Kidney (tissue), 13 donors: ENCODE measurements at regions not wholly inside any gene's neighbourhood (a gene's known extent, or its start where the extent isn't known, plus 50 kb on each side); places are given as distances from the start of the nearest gene placed in this dataset.

Experiments
- DNase-seq, 5 donors: peaks; one replicate each; pipeline ENCODE4 v3.0.0-alpha.2; 2013 to 2020
- FAIRE-seq: peaks from 2 replicates; lab custom pipeline; 2012; peaks lifted over from hg19 to GRCh38; lab: Jason Lieb, UNC
- H3K27ac ChIP-seq, 2 donors: one replicate each; pipeline ENCODE4 v1.7.0; 2013; ENCODE audit warnings: low read depth in 2 of 2, low read length in 2 of 2, inconsistent platforms in 1 of 2
- H3K27me3 ChIP-seq: one replicate; pipeline ENCODE4 v1.7.1; 2013; ENCODE audit warnings: low read length, inconsistent platforms; ENCODE audit not compliant: control insufficient read depth, insufficient read depth
- H3K36me3 ChIP-seq, 3 donors: one replicate each; pipeline versions ENCODE4 v1.7.0 to v1.7.1; 2013; ENCODE audit warnings: low read length in 3 of 3, control low read depth in 1 of 3, inconsistent platforms in 1 of 3; ENCODE audit not compliant: insufficient read depth in 3 of 3, control insufficient read depth in 2 of 3
- H3K4me1 ChIP-seq, 3 donors: one replicate each; pipeline versions ENCODE4 v1.7.0 to v1.7.1; 2013; ENCODE audit warnings: low read length in 3 of 3, inconsistent platforms in 1 of 3, low read depth in 1 of 3; ENCODE audit not compliant: control insufficient read depth in 2 of 3, insufficient read depth in 2 of 3
- H3K4me3 ChIP-seq, 3 donors: one replicate each; pipeline versions ENCODE4 v1.7.0 to v1.8.1; 2013; ENCODE audit warnings: low read length in 3 of 3, control low read depth in 1 of 3, inconsistent platforms in 1 of 3
- H3K9ac ChIP-seq, 3 donors: one replicate each; pipeline versions ENCODE4 v1.7.0 to v1.7.1; 2013; ENCODE audit warnings: low read length in 3 of 3, control low read depth in 1 of 3, inconsistent platforms in 1 of 3
- H3K9me3 ChIP-seq, 3 donors: one replicate each; pipeline versions ENCODE4 v1.7.0 to v1.7.1; 2013; ENCODE audit warnings: low read length in 3 of 3, control low read depth in 1 of 3, inconsistent platforms in 1 of 3; ENCODE audit not compliant: control insufficient read depth in 2 of 3, insufficient read depth in 1 of 3
- intact Hi-C: fragments of 100-400 bp; cut with DNase I; formaldehyde crosslinking; loops from one replicate; pipeline ENCODE4 v1.11.1; 2022
- TF ChIP-seq, protein P1 (sequence below): IDR thresholded peaks from 3 replicates; pipeline ENCODE4 v1.5.1; 2012; ENCODE audit warnings: mild to moderate bottlenecking, moderate library complexity, borderline replicate concordance; ENCODE audit not compliant: insufficient read depth; ENCODE audit errors: extremely low read depth
- donor health status: control.
- donor health status: control.
- donor health status: control.
- donor health status: control.
- donor health status: control.
- donor health status: DM: yes; HTN: yes; CAD: no.
- donor health status: Normal renal cell carcinoma (clear cell type).

- H3K27ac ChIP-seq = no peak overlapping the region
- no peak overlapping the region for H3K9ac ChIP-seq
- H3K4me3 ChIP-seq = no peak overlapping the region
- no peaks in the 10 kb centered on the region for H3K9me3 ChIP-seq
- intact Hi-C loops = no loop called here
- DNase-seq = no peak
- no peak for FAIRE-seq
- H3K27me3 ChIP-seq = no peaks in the 10 kb centered on the region
- no peaks in the 10 kb centered on the region for H3K4me1 ChIP-seq
- no peaks in the 10 kb centered on the region for H3K36me3 ChIP-seq
- TF ChIP-seq, protein P1, sequence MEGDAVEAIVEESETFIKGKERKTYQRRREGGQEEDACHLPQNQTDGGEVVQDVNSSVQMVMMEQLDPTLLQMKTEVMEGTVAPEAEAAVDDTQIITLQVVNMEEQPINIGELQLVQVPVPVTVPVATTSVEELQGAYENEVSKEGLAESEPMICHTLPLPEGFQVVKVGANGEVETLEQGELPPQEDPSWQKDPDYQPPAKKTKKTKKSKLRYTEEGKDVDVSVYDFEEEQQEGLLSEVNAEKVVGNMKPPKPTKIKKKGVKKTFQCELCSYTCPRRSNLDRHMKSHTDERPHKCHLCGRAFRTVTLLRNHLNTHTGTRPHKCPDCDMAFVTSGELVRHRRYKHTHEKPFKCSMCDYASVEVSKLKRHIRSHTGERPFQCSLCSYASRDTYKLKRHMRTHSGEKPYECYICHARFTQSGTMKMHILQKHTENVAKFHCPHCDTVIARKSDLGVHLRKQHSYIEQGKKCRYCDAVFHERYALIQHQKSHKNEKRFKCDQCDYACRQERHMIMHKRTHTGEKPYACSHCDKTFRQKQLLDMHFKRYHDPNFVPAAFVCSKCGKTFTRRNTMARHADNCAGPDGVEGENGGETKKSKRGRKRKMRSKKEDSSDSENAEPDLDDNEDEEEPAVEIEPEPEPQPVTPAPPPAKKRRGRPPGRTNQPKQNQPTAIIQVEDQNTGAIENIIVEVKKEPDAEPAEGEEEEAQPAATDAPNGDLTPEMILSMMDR = no peak
These were observed 68.6 kb downstream of the ZNF621 start for GRCh38 chr3:40593351-40593750.

- H3K9ac ChIP-seq = no peak overlapping the region
- H3K9me3 ChIP-seq = no peaks in the 10 kb centered on the region
- H3K4me3 ChIP-seq = no peak overlapping the region
- no peak for DNase-seq
- intact Hi-C loops = no loop called here
- FAIRE-seq = no peak
- no peaks in the 10 kb centered on the region for H3K36me3 ChIP-seq
- no peak overlapping the region for H3K27ac ChIP-seq
- H3K27me3 ChIP-seq = no peaks in the 10 kb centered on the region
- H3K4me1 ChIP-seq = no peaks in the 10 kb centered on the region
- TF ChIP-seq, protein P1 = no peak
These were observed 72.7 kb downstream of the ZNF621 start for GRCh38 chr3:40597441-40597840.

GRCh38 chr3:40598338-40598737 lies 73.6 kb downstream of the ZNF621 start:
- H3K9ac ChIP-seq = no peak overlapping the region
- no peaks in the 10 kb centered on the region for H3K4me1 ChIP-seq
- H3K27ac ChIP-seq = no peak overlapping the region
- TF ChIP-seq, protein P1 = no peak
- intact Hi-C loops = no loop called here
- no peaks in the 10 kb centered on the region for H3K36me3 ChIP-seq
- FAIRE-seq = no peak
- H3K4me3 ChIP-seq = no peak overlapping the region
- H3K27me3 ChIP-seq = no peaks in the 10 kb centered on the region
- no peak for DNase-seq
- no peaks in the 10 kb centered on the region for H3K9me3 ChIP-seq

DNA sequence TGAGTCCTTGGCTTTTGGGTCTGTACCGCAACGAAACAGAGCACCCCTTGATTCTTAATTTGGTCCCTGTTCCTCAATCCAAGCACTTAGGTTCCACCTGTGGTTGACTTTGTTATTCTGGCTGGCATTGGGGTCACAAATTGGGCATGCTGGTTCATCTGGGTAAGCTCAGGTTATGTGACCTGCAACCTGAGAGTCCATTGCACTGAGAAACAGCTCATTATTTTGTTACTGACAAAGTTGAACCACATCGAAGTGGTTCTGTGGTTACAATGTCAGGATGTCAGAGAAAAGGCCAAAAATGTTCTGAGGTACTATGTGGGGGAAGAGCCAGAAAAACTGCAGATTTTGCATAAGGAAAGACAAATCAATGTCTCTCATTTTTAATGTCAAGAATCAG lies 74.2 kb downstream of the ZNF621 start:
- intact Hi-C loops = no loop called here
- DNase-seq (no peak), FAIRE-seq (no peak)
- no peak overlapping the region for H3K9ac ChIP-seq
- no peak overlapping the region for H3K27ac ChIP-seq
- no peaks in the 10 kb centered on the region for H3K9me3 ChIP-seq
- TF ChIP-seq, protein P1 = no peak
- H3K4me1 ChIP-seq = no peaks in the 10 kb centered on the region
- H3K27me3 ChIP-seq = no peaks in the 10 kb centered on the region
- no peaks in the 10 kb centered on the region for H3K36me3 ChIP-seq
- H3K4me3 ChIP-seq = no peak overlapping the region
